ENCODE measurements at regions not wholly inside any gene's neighbourhood (a gene's known extent, or its start where the extent isn't known, plus 50 kb on each side); places are given as distances from the start of the nearest gene placed in this dataset.
"Not testable (repeated sequence)": the region's sequence is repeated elsewhere in the genome, so short reads cannot be mapped to it uniquely, and the experiment has no call there.

GRCh38 chr2:53173091-53173490 is 594.5 kb upstream of the CHAC2 start:
- no peaks in the 10 kb centered on the region for H3K36me3 Mint-ChIP-seq (ENCODE audit: low read depth)
- H3K4me1 Mint-ChIP-seq (ENCODE audit: low read depth), result no peaks in the 10 kb centered on the region
- no peak overlapping the region for H3K27ac Mint-ChIP-seq
- H3K27me3 Mint-ChIP-seq, result no peaks in the 10 kb centered on the region
- no peaks in the 10 kb centered on the region for H3K9me3 Mint-ChIP-seq
- intact Hi-C loops (cut with micrococcal nuclease), result no loop called here
- H3K4me3 Mint-ChIP-seq, result no peak overlapping the region

DNA sequence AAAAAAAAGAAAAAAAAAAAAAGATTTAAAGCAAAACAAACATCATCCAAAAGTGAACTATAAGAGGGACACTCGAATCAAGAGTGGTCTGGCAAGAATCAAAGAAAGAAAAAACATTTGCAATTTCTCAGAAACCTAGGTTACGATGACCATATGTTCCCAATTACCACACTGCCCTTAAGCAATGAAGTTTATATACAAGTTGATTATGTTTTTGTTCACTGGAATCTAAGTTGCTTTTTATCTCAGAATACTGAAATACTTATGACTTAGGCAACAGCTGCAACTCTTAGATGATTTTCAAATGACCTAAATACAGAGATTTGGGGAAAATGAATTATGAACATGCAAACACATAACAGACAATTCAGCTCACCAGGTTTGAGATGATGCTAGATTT is 597.1 kb upstream of the CHAC2 start:
- no peaks in the 10 kb centered on the region for H3K9me3 Mint-ChIP-seq
- no peak overlapping the region for H3K27ac Mint-ChIP-seq
- H3K36me3 Mint-ChIP-seq (ENCODE audit: low read depth), result no peaks in the 10 kb centered on the region
- intact Hi-C loops (cut with micrococcal nuclease), result no loop called here
- H3K4me3 Mint-ChIP-seq, result no peak overlapping the region
- no peaks in the 10 kb centered on the region for H3K27me3 Mint-ChIP-seq
- H3K4me1 Mint-ChIP-seq (ENCODE audit: low read depth), result no peaks in the 10 kb centered on the region

GRCh38 chr2:53167227-53167626 is 600.4 kb upstream of the CHAC2 start:
- Mint-ChIP-seq H3K9me3 (peaks cover 22% of the 10 kb centered on the region), H3K27ac (no peak overlapping the region), H3K4me1 (ENCODE audit: low read depth) (no peaks in the 10 kb centered on the region), H3K27me3 (no peaks in the 10 kb centered on the region), H3K36me3 (ENCODE audit: low read depth) (no peaks in the 10 kb centered on the region), H3K4me3 (no peak overlapping the region)
- intact Hi-C loops (cut with micrococcal nuclease), result no loop called here

DNA sequence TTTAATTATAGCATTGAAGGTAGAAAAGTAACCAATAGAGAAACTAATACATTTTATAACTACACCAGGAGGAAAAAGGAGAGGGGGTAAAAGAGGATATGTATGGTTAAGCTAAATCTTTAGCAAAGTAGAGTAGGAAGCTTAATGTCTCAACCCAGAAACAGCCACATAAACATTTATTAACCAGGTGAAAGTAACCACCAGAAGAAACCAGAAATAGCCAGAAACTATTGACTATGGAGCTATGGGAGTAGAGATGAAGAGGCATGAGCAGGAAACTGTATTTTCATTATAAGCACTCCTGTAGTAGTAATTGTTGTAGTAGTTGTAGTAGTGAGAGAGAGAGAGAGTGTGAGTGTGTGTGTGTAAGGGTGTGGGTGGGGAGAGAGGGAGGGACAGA is 617.5 kb upstream of the CHAC2 start:
- Mint-ChIP-seq H3K27ac (no peak overlapping the region), H3K9me3 (peaks cover 11% of the 10 kb centered on the region), H3K4me3 (no peak overlapping the region), H3K27me3 (no peaks in the 10 kb centered on the region), H3K4me1 (ENCODE audit: low read depth) (no peaks in the 10 kb centered on the region), H3K36me3 (ENCODE audit: low read depth) (no peaks in the 10 kb centered on the region)
- intact Hi-C loops (cut with micrococcal nuclease), result no loop called here

DNA sequence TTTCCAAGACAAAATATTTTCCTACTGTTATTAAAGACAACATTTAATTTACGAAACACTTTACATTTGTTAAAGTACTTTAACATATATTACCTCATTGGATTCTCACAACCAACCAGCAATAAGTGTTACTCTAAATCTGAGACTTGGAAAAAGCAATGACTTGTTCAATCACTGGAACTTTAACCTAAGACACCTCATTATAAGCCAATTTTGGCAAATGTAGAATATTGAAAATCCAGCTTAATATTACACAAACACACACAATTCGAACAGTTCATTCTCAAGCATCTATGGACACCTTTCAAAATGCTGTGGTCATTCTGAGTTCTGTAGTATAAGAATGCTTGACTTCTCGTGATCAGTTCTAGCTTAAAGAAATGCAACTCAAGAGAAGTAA is 619.4 kb upstream of the CHAC2 start:
- peaks cover 11% of the 10 kb centered on the region for H3K9me3 Mint-ChIP-seq
- no peak overlapping the region for H3K27ac Mint-ChIP-seq
- H3K36me3 Mint-ChIP-seq (ENCODE audit: low read depth), result no peaks in the 10 kb centered on the region
- H3K4me3 Mint-ChIP-seq, result no peak overlapping the region
- H3K27me3 Mint-ChIP-seq, result no peaks in the 10 kb centered on the region
- intact Hi-C loops (cut with micrococcal nuclease), result no loop called here
- no peaks in the 10 kb centered on the region for H3K4me1 Mint-ChIP-seq (ENCODE audit: low read depth)

DNA sequence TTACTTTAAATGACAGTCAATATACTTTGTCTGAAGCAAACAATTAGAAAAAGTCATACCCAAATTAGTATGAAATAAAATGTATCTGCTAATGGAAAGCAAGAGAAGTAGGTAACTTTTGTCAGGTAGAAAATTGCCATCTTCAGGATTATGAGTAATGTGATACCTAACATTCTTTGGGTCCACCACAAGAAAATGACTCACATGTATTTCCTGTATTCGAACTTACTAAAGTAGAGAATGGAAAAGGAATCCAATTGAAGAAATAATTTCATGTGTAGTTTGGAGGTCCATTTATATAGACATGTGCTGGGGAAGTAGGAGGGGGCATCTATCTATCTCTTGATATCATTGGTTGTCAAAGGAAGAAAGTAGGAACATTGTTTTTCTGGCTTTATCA is 636.2 kb upstream of the CHAC2 start:
- Mint-ChIP-seq H3K27ac (no peak overlapping the region), H3K36me3 (ENCODE audit: low read depth) (no peaks in the 10 kb centered on the region), H3K4me1 (ENCODE audit: low read depth) (no peaks in the 10 kb centered on the region), H3K9me3 (peaks cover 17% of the 10 kb centered on the region), H3K27me3 (no peaks in the 10 kb centered on the region), H3K4me3 (no peak overlapping the region)
- intact Hi-C loops (cut with micrococcal nuclease), result no loop called here

DNA sequence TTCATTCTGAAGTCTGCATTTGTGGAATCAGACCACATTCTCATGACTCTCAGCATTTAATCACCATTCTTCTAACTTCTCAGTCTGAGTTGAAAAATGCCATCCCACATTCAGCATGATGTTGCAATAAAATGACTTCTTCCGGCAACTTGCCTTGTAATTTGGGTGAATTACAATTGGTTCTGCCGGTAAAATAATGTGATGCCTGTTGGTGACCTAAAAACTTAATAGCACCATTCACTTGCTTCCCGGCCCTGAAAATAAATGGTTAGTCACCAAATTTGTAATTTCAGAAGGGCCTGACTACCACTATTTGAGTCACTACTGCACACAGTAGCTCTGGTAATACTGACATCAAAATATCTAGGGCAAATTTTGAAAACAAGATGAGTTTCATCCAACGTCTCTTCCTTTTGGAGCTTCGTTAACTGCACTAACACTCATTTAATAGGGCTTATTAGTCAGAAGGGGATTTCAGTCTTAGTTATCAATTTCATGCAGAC is 637.1 kb upstream of the CHAC2 start:
- Mint-ChIP-seq H3K36me3 (ENCODE audit: low read depth) (no peaks in the 10 kb centered on the region), H3K27ac (no peak overlapping the region), H3K4me1 (ENCODE audit: low read depth) (no peaks in the 10 kb centered on the region), H3K27me3 (no peaks in the 10 kb centered on the region), H3K9me3 (peaks cover 18% of the 10 kb centered on the region), H3K4me3 (no peak overlapping the region)
- intact Hi-C loops (cut with micrococcal nuclease), result no loop called here

- no peaks in the 10 kb centered on the region for H3K36me3 Mint-ChIP-seq (ENCODE audit: low read depth)
- H3K4me1 Mint-ChIP-seq (ENCODE audit: low read depth), result no peaks in the 10 kb centered on the region
- H3K27ac Mint-ChIP-seq, result no peak overlapping the region
- H3K9me3 Mint-ChIP-seq, result peaks cover 18% of the 10 kb centered on the region
- intact Hi-C loops (cut with micrococcal nuclease), result no loop called here
- H3K4me3 Mint-ChIP-seq, result no peak overlapping the region
- no peaks in the 10 kb centered on the region for H3K27me3 Mint-ChIP-seq
Measured at GRCh38 chr2:53129851-53130250, 637.8 kb upstream of the CHAC2 start.

DNA sequence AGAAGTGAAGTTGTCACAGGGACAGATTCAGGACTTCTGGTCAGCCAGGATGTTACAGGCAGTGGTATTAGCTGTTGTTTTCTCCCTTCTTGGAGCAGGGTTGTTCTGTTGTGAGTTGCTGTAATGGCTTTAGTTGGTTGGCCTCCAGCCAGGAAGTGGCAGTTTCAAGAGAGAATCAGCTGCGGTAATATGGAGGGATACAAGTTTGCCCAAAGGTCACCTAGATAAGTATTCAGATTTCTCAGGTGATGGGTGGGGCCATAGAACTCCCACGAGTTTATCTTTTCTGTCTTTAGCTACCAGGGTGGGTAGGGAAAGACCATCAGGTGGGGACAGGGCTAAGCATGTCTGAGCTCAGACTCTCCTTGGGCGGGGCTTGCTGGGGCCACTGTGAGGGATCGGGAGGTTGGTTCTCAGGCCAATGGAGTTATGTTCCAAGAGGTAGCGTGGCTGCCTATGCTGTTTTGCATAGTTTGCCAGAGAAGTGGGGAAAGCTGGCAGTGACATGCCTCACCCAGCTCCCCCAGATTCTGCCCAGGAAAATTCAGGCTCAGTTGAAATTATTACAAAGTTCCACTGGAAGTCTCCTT is 640.4 kb upstream of the CHAC2 start:
- H3K4me3 Mint-ChIP-seq, result no peak overlapping the region
- H3K27ac Mint-ChIP-seq, result no peak overlapping the region
- H3K27me3 Mint-ChIP-seq, result no peaks in the 10 kb centered on the region
- H3K4me1 Mint-ChIP-seq (ENCODE audit: low read depth), result no peaks in the 10 kb centered on the region
- H3K36me3 Mint-ChIP-seq (ENCODE audit: low read depth), result no peaks in the 10 kb centered on the region
- H3K9me3 Mint-ChIP-seq, result peaks cover 27% of the 10 kb centered on the region
- intact Hi-C loops (cut with micrococcal nuclease), result no loop called here

DNA sequence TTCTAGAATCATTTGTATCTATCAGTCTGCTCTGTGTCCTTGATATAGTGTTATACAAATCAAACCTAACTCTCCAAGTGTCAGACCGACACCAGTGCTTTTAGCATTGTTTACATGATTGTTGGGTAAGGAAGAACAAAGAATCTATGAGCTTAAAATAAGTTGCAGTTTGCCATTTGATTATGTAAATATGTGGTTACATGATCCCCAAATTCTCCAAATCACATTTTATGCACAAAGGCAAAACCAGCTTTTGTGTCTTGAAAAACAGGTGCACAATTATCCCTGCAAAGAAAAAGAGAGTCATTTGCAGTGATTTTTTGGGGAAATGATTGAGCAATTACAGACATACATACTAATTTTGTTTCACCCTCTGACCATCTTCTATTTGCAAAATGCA is 652.6 kb upstream of the CHAC2 start:
- no peaks in the 10 kb centered on the region for H3K36me3 Mint-ChIP-seq (ENCODE audit: low read depth)
- no peaks in the 10 kb centered on the region for H3K4me1 Mint-ChIP-seq (ENCODE audit: low read depth)
- H3K9me3 Mint-ChIP-seq, result peaks cover 21% of the 10 kb centered on the region
- intact Hi-C loops (cut with micrococcal nuclease), result no loop called here
- no peak overlapping the region for H3K4me3 Mint-ChIP-seq
- H3K27me3 Mint-ChIP-seq, result no peaks in the 10 kb centered on the region
- no peak overlapping the region for H3K27ac Mint-ChIP-seq

GRCh38 chr2:53114582-53114981 is 653.0 kb upstream of the CHAC2 start:
- Mint-ChIP-seq H3K27me3 (no peaks in the 10 kb centered on the region), H3K36me3 (ENCODE audit: low read depth) (no peaks in the 10 kb centered on the region), H3K4me1 (ENCODE audit: low read depth) (no peaks in the 10 kb centered on the region), H3K27ac (no peak overlapping the region), H3K4me3 (no peak overlapping the region), H3K9me3 (peaks cover 26% of the 10 kb centered on the region)
- intact Hi-C loops (cut with micrococcal nuclease), result no loop called here

DNA sequence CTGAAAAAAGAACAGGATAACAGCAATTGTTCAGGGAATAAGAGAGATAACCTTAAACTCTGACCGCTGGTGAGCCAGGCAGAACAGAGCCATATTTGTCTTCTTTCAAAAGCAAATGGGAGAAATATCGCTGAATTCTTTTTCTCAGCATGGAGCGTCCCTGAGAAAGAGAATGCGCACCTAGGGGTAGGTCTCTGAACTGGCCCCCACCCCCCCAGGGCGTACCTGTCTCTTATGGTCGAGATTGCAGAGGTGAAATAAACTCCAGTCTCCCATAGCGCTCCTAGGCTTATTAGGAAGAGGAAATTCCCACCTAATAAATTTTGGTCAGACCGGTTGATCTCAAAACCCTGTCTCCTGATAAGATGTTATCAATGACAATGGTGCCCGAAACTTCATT is 655.2 kb upstream of the CHAC2 start:
- H3K4me3 Mint-ChIP-seq; intact Hi-C loops (cut with micrococcal nuclease); H3K4me1 Mint-ChIP-seq (ENCODE audit: low read depth); H3K27me3 Mint-ChIP-seq; H3K36me3 Mint-ChIP-seq (ENCODE audit: low read depth); H3K27ac Mint-ChIP-seq: not testable (repeated sequence)
- peaks cover 32% of the 10 kb centered on the region for H3K9me3 Mint-ChIP-seq

DNA sequence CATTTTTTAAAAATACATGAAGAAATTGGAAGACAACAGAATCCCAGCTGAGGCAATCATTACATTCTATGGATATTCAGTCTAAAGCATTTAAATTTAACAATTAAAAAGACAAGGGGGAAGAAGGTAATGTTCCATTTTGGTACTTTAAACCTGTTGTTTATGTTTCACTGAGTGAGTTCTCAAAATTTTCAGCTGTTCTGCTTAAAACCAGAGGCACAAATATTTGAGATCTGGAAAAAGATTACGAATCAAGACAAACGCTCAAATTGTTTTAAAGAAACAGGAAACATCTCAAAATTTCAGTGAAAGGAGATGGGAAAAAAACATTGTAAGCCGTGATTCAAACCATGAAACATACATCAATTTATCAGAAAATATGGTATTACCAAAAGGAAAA is 656.2 kb upstream of the CHAC2 start:
- no peak overlapping the region for H3K27ac Mint-ChIP-seq
- H3K36me3 Mint-ChIP-seq (ENCODE audit: low read depth), result no peaks in the 10 kb centered on the region
- H3K27me3 Mint-ChIP-seq, result no peaks in the 10 kb centered on the region
- intact Hi-C loops (cut with micrococcal nuclease), result no loop called here
- H3K4me3 Mint-ChIP-seq, result no peak overlapping the region
- H3K4me1 Mint-ChIP-seq (ENCODE audit: low read depth), result no peaks in the 10 kb centered on the region
- H3K9me3 Mint-ChIP-seq, result peaks cover 24% of the 10 kb centered on the region

DNA sequence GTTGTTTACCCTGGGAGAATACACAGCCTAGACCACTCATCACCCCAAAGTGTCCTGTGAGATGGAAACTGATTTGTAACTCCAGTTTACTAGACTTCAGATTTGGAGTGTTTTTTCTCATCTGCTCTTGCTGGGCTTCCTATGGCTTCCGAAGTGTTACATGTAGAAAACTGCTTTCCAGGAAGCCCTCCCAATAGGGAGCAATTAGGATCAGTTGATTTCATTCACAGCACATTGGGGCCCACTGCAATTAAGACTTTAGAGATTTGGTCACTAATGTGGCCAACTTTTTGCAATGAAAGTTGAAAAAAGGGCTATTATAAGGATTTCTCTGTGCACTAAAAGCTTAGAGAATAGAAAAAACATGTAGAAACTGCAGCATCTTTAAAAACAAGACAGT is 656.6 kb upstream of the CHAC2 start:
- H3K4me1 Mint-ChIP-seq (ENCODE audit: low read depth), result no peaks in the 10 kb centered on the region
- no peak overlapping the region for H3K27ac Mint-ChIP-seq
- intact Hi-C loops (cut with micrococcal nuclease), result no loop called here

GRCh38 chr2:53108246-53108645 is 659.4 kb upstream of the CHAC2 start:
- no peaks in the 10 kb centered on the region for H3K4me1 Mint-ChIP-seq (ENCODE audit: low read depth)
- H3K27ac Mint-ChIP-seq, result no peak overlapping the region
- intact Hi-C loops (cut with micrococcal nuclease), result no loop called here
- H3K27me3 Mint-ChIP-seq, result no peaks in the 10 kb centered on the region
- no peaks in the 10 kb centered on the region for H3K36me3 Mint-ChIP-seq (ENCODE audit: low read depth)
- H3K9me3 Mint-ChIP-seq, result peaks cover 24% of the 10 kb centered on the region
- H3K4me3 Mint-ChIP-seq, result no peak overlapping the region

More for the DNA sequence above, 656.6 kb upstream of the CHAC2 start:
- H3K27me3 Mint-ChIP-seq, result no peaks in the 10 kb centered on the region
- no peaks in the 10 kb centered on the region for H3K36me3 Mint-ChIP-seq (ENCODE audit: low read depth)
- H3K9me3 Mint-ChIP-seq, result peaks cover 24% of the 10 kb centered on the region
- no peak overlapping the region for H3K4me3 Mint-ChIP-seq
